ENCODE measurements at regions not wholly inside any gene's neighbourhood (a gene's known extent, or its start where the extent isn't known, plus 50 kb on each side); places are given as distances from the start of the nearest gene placed in this dataset.

- TF ChIP-seq CTCF (optimal IDR thresholded peaks at IDR 0.05 in 1 of 3, IDR thresholded peaks at IDR 0.05 in 1 of 3, conservative IDR thresholded peaks at IDR 0.05 in 1 of 3; ENCODE audit: extremely low read depth in 1 of 3, insufficient read depth in 2 of 3, low read length in 3 of 3) = no peak
- no peak for TF ChIP-seq EZH2 (IDR thresholded peaks at IDR 0.05; ENCODE audit: low read length)
- dilution Hi-C loops (cut with MboI; ENCODE audit: extremely low pct_ligation_motif_present, low sequenced_read_pairs) = no loop called here
- peaks cover 77% of the 10 kb centered on the region for H3K79me2 ChIP-seq (ENCODE audit: control insufficient read depth, insufficient read depth, low read length)
- DNase-seq (ENCODE audit: low read depth, low spot score) (no peak), FAIRE-seq (no peak)
- H3K27me3 ChIP-seq (ENCODE audit: control insufficient read depth, extremely low read depth, insufficient read depth, low read length) = no peaks in the 10 kb centered on the region
- H3K4me1 ChIP-seq (ENCODE audit: control insufficient read depth, extremely low read depth, insufficient read depth, low read length) = peaks cover 26% of the 10 kb centered on the region
- H3K36me3 ChIP-seq (ENCODE audit: control insufficient read depth in 2 of 2, extremely low read depth in 1 of 2, insufficient read depth in 2 of 2, low read length in 2 of 2) = peaks cover 6 to 18% of the 10 kb centered on the region in 2 experiments
- no peak overlapping the region for H3K9ac ChIP-seq (ENCODE audit: control insufficient read depth, extremely low read depth, insufficient read depth, low read length)
- H4K20me1 ChIP-seq (ENCODE audit: control insufficient read depth, extremely low read depth, insufficient read depth, low read length) = peaks cover 4% of the 10 kb centered on the region
- no peak overlapping the region for H3K4me3 ChIP-seq (ENCODE audit: control insufficient read depth in 2 of 3, extremely low read depth in 1 of 3, insufficient read depth in 2 of 3, low read depth in 1 of 3, low read length in 3 of 3)
- peak overlapping the region; percentile 7 for H3K27ac ChIP-seq (ENCODE audit: control insufficient read depth, insufficient read depth, low read length)
- no peaks in the 10 kb centered on the region for H3K9me3 ChIP-seq (ENCODE audit: control insufficient read depth, low read depth, low read length)
- H3K9me1 ChIP-seq (ENCODE audit: control insufficient read depth, extremely low read depth, insufficient read depth, low read length) = no peaks in the 10 kb centered on the region
- H3K4me2 ChIP-seq (ENCODE audit: control insufficient read depth, extremely low read depth, insufficient read depth, low read depth, low read length) = peak overlapping the region; percentile 67
- no peak overlapping the region for H2AFZ ChIP-seq (ENCODE audit: control insufficient read depth, low read length)
These were observed 341.2 kb upstream of the WWC1 start for GRCh38 chr5:167950126-167950721.

- FAIRE-seq (no peak), DNase-seq (ENCODE audit: low read depth, low spot score) (no peak)
- no peaks in the 10 kb centered on the region for H3K9me3 ChIP-seq (ENCODE audit: control insufficient read depth, low read depth, low read length)
- H2AFZ ChIP-seq (ENCODE audit: control insufficient read depth, low read length) = no peak overlapping the region
- dilution Hi-C loops (cut with MboI; ENCODE audit: extremely low pct_ligation_motif_present, low sequenced_read_pairs) = no loop called here
- no peaks in the 10 kb centered on the region for H3K27me3 ChIP-seq (ENCODE audit: control insufficient read depth, extremely low read depth, insufficient read depth, low read length)
- H3K9me1 ChIP-seq (ENCODE audit: control insufficient read depth, extremely low read depth, insufficient read depth, low read length) = no peaks in the 10 kb centered on the region
- H3K4me3 ChIP-seq (ENCODE audit: control insufficient read depth in 2 of 3, extremely low read depth in 1 of 3, insufficient read depth in 2 of 3, low read depth in 1 of 3, low read length in 3 of 3) = peak overlapping the region in 1 of 3 experiments; percentile 17
- H3K27ac ChIP-seq (ENCODE audit: control insufficient read depth, insufficient read depth, low read length) = peak overlapping the region; percentile 4
- H3K9ac ChIP-seq (ENCODE audit: control insufficient read depth, extremely low read depth, insufficient read depth, low read length) = no peak overlapping the region
- H3K4me1 ChIP-seq (ENCODE audit: control insufficient read depth, extremely low read depth, insufficient read depth, low read length) = peaks cover 22% of the 10 kb centered on the region
- H3K4me2 ChIP-seq (ENCODE audit: control insufficient read depth, extremely low read depth, insufficient read depth, low read depth, low read length) = peak overlapping the region; percentile 67
- peaks cover 73% of the 10 kb centered on the region for H3K79me2 ChIP-seq (ENCODE audit: control insufficient read depth, insufficient read depth, low read length)
- H4K20me1 ChIP-seq (ENCODE audit: control insufficient read depth, extremely low read depth, insufficient read depth, low read length) = no peaks in the 10 kb centered on the region
- no peak for TF ChIP-seq EZH2 (IDR thresholded peaks at IDR 0.05; ENCODE audit: low read length)
- no peak for TF ChIP-seq CTCF (optimal IDR thresholded peaks at IDR 0.05 in 1 of 3, IDR thresholded peaks at IDR 0.05 in 1 of 3, conservative IDR thresholded peaks at IDR 0.05 in 1 of 3; ENCODE audit: extremely low read depth in 1 of 3, insufficient read depth in 2 of 3, low read length in 3 of 3)
- peaks cover 6 to 18% of the 10 kb centered on the region in 2 experiments for H3K36me3 ChIP-seq (ENCODE audit: control insufficient read depth in 2 of 2, extremely low read depth in 1 of 2, insufficient read depth in 2 of 2, low read length in 2 of 2)
These were observed 340.3 kb upstream of the WWC1 start for GRCh38 chr5:167951116-167951515.

All from keratinocyte (primary cell).